ENCODE measurements at regions not wholly inside any gene's neighbourhood (a gene's known extent, or its start where the extent isn't known, plus 50 kb on each side); places are given as distances from the start of the nearest gene placed in this dataset.

DNA sequence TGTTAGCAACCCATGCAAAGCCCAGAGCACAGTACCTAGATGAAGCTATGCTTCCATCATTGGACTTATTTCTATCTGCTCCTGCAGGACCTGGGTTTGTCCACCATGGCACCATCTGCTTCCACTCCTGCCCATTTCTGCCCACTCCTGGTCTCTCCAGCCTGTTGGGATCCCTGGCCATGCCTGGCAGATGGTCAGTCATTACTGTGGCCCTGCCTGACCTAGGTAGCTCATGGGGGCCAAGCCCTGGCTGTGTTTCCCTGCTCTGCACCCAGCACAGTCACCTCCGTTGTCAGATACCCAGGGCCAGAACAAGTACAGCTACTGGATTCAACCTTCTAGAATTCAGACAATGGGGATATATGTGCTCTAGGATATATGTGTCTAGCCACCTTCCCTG is 185.8 kb upstream of the TLE3 start:
- TF ChIP-seq, protein P1, sequence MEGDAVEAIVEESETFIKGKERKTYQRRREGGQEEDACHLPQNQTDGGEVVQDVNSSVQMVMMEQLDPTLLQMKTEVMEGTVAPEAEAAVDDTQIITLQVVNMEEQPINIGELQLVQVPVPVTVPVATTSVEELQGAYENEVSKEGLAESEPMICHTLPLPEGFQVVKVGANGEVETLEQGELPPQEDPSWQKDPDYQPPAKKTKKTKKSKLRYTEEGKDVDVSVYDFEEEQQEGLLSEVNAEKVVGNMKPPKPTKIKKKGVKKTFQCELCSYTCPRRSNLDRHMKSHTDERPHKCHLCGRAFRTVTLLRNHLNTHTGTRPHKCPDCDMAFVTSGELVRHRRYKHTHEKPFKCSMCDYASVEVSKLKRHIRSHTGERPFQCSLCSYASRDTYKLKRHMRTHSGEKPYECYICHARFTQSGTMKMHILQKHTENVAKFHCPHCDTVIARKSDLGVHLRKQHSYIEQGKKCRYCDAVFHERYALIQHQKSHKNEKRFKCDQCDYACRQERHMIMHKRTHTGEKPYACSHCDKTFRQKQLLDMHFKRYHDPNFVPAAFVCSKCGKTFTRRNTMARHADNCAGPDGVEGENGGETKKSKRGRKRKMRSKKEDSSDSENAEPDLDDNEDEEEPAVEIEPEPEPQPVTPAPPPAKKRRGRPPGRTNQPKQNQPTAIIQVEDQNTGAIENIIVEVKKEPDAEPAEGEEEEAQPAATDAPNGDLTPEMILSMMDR (IDR thresholded peaks at IDR 0.05; ENCODE audit: insufficient read depth, low read length, poor library complexity, severe bottlenecking): no peak
- Histone ChIP-seq H3K36me3 (ENCODE audit: control insufficient read depth, insufficient read depth, low read length) (no peaks in the 10 kb centered on the region), H3K27me3 (ENCODE audit: control insufficient read depth, insufficient read depth, low read length) (no peaks in the 10 kb centered on the region), H3K4me3 (ENCODE audit: low read depth, low read length) (no peak overlapping the region)
- no peak for DNase-seq (ENCODE audit: low read depth)

DNA sequence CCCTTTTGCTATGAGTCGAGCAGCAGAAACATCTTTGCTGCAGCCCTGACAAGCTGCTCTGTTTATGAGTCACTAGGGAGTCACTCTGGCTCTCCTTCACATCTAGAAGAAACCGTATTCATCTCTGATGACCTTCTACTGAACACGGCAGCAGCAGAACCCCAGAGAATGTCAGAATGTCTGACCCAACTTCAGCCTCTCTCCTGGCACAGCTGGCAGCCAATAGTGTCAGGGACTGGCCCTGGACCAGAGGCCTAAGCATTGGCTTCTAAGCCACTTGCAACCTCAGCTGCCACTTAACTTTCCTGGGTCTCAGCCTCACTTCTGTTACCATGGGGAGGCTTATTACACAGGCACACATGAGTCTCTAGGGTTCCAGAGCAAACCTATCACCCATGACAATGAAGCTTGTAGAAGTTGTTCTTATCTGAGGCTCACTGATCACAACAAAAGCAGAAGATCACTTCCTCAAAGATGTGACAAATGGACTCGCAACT is 184.1 kb upstream of the TLE3 start:
- no peak for DNase-seq (ENCODE audit: low read depth)
- Histone ChIP-seq H3K36me3 (ENCODE audit: control insufficient read depth, insufficient read depth, low read length) (no peaks in the 10 kb centered on the region), H3K4me3 (ENCODE audit: low read depth, low read length) (no peak overlapping the region)

DNA sequence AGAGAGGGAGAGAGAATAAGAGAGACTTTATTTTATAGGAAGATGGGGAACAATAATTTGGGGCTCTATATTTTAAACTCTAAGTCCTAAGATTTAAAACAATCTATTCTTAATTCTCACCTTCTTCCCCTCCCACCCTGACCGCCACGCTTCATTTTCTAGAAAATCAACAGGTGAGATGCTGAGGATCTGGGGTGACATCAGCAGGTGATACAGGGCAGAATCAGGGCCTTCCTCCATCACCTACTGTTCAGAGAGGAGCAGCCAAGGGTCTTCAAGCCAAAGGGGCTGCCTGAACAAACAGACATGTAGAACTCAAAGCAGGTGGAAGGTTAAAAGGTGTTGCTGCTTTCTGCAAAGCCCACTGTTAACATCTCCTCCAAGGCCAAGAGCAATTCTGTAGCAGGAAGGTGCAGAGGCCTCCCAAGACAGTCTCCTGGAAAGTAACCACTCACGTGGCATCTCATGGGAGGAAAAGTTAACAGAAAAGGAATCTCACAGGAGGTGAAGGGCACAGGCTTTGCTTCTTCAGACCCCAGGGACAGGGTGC is 183.6 kb upstream of the TLE3 start:
- no peaks in the 10 kb centered on the region for H3K27me3 ChIP-seq (ENCODE audit: control insufficient read depth, insufficient read depth, low read length)
- TF ChIP-seq, protein P1 (IDR thresholded peaks at IDR 0.05; ENCODE audit: insufficient read depth, low read length, poor library complexity, severe bottlenecking): no peak
- DNase-seq (ENCODE audit: low read depth): no peak
- H3K4me3 ChIP-seq (ENCODE audit: low read depth, low read length): no peak overlapping the region
- H3K36me3 ChIP-seq (ENCODE audit: control insufficient read depth, insufficient read depth, low read length): no peaks in the 10 kb centered on the region

More for the DNA sequence above, 184.1 kb upstream of the TLE3 start:
- H3K27me3 ChIP-seq (ENCODE audit: control insufficient read depth, insufficient read depth, low read length): no peaks in the 10 kb centered on the region
- TF ChIP-seq, protein P1 (IDR thresholded peaks at IDR 0.05; ENCODE audit: insufficient read depth, low read length, poor library complexity, severe bottlenecking): no peak

DNA sequence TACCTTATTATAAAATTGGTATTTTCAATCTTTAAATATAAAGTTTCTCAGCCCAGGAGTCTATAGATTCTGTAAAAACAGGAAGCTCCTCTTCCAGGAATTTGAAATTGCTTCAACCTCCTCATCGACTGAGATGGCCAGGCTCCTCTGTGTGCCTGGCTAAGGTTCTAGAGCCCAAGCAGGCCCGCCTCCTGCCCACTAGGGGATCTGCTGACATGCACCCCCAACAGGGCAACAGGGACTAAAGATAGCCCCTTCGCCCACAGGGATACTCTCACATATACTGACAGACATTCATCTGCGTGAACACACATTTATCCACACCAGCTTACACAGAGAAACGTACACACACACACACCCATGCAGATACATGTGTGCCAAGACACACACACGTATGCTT is 183.1 kb upstream of the TLE3 start:
- Histone ChIP-seq H3K4me3 (ENCODE audit: low read depth, low read length) (no peak overlapping the region), H3K36me3 (ENCODE audit: control insufficient read depth, insufficient read depth, low read length) (no peaks in the 10 kb centered on the region), H3K27me3 (ENCODE audit: control insufficient read depth, insufficient read depth, low read length) (no peaks in the 10 kb centered on the region)
- DNase-seq (ENCODE audit: low read depth): no peak
- TF ChIP-seq, protein P1 (IDR thresholded peaks at IDR 0.05; ENCODE audit: insufficient read depth, low read length, poor library complexity, severe bottlenecking): no peak

DNA sequence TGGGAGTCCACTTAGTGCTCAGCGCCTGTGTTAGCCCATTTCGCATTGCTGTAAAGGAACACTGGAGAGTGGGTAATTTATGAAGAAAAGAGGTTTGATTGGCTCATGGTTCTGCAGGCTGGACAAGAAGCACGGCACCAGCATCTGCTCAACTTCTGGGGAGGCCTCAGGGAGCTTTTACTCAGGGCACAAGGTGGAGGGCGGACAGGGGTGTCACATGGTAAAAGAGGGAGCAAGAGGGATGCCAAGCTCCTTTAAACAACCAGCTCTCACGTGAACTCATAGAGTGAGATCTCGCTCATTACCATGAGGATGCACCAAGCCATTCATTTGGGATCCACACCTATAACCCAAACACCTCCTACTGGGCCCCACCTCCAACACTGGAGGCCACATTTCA is 181.4 kb upstream of the TLE3 start:
- Histone ChIP-seq H3K4me3 (ENCODE audit: low read depth, low read length) (no peak overlapping the region), H3K36me3 (ENCODE audit: control insufficient read depth, insufficient read depth, low read length) (no peaks in the 10 kb centered on the region), H3K27me3 (ENCODE audit: control insufficient read depth, insufficient read depth, low read length) (no peaks in the 10 kb centered on the region)
- TF ChIP-seq, protein P1 (IDR thresholded peaks at IDR 0.05; ENCODE audit: insufficient read depth, low read length, poor library complexity, severe bottlenecking): no peak
- no peak for DNase-seq (ENCODE audit: low read depth)

DNA sequence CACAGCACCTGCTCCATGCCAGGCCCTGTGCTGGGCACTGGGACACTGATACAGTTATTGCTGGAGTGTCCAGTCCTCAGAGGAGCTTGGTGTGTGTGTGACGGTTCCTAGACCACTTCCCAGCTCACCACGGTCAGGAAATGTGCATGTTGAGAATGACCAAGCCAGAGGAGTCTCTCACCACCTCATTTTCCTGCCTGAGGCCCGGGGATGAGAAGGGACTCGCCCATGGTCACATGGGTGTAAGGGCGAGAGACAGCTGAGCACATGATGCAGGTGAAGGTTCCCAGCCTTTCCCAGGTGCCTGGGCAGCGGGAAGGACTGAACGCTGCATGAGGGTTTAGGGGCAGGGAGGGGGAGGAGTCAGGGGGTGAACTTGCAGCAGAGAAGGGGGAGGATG is 180.9 kb upstream of the TLE3 start:
- no peaks in the 10 kb centered on the region for H3K27me3 ChIP-seq (ENCODE audit: control insufficient read depth, insufficient read depth, low read length)
- H3K4me3 ChIP-seq (ENCODE audit: low read depth, low read length): no peak overlapping the region
- H3K36me3 ChIP-seq (ENCODE audit: control insufficient read depth, insufficient read depth, low read length): no peaks in the 10 kb centered on the region
- DNase-seq (ENCODE audit: low read depth): no peak
- TF ChIP-seq, protein P1 (IDR thresholded peaks at IDR 0.05; ENCODE audit: insufficient read depth, low read length, poor library complexity, severe bottlenecking): no peak
